Astrocyte of the spinal cord (primary cell): ENCODE measurements at regions not wholly inside any gene's neighbourhood (a gene's known extent, or its start where the extent isn't known, plus 50 kb on each side); places are given as distances from the start of the nearest gene placed in this dataset.

Experiments used
- DNase-seq: peaks from one replicate; pipeline ENCODE4 v3.0.0; 2011; ENCODE audit warnings: low read depth, low spot score
- H3K4me3 ChIP-seq: 2 replicates; pipeline ENCODE4 v1.5.1; 2011; ENCODE audit warnings: low read depth, mild to moderate bottlenecking, low read length, moderate library complexity
- CTCF ChIP-seq: IDR thresholded peaks from 2 replicates; pipeline ENCODE4 v1.5.1; 2012; ENCODE audit warnings: low read depth, mild to moderate bottlenecking, low read length, inconsistent platforms
- in situ Hi-C: cut with HindIII; loops from 2 replicates; pipeline ENCODE4 v1.10.0; 2017; ENCODE audit warnings: low sequenced_read_pairs

GRCh38 chr2:167616997-167617396 lies 630.4 kb downstream of the STK39 start:
- in situ Hi-C loops = no loop called here
- DNase-seq = no peak
- H3K4me3 ChIP-seq = no peak overlapping the region
- no peak for TF ChIP-seq CTCF

GRCh38 chr2:167613471-167613870 lies 633.9 kb downstream of the STK39 start:
- no peak for TF ChIP-seq CTCF
- DNase-seq = no peak
- no peak overlapping the region for H3K4me3 ChIP-seq
- in situ Hi-C loops = no loop called here

- H3K4me3 ChIP-seq = no peak overlapping the region
- no peak for TF ChIP-seq CTCF
- in situ Hi-C loops = no loop called here
- no peak for DNase-seq
These were observed 638.9 kb downstream of the STK39 start for GRCh38 chr2:167608487-167608886.

- in situ Hi-C loops = no loop called here
- no peak for DNase-seq
- H3K4me3 ChIP-seq = no peak overlapping the region
- no peak for TF ChIP-seq CTCF
These were observed 639.7 kb downstream of the STK39 start for GRCh38 chr2:167607731-167608130.

- TF ChIP-seq CTCF = no peak
- H3K4me3 ChIP-seq = no peak overlapping the region
- in situ Hi-C loops = no loop called here
- DNase-seq = peak; percentile 14
These were observed 640.2 kb downstream of the STK39 start for GRCh38 chr2:167607211-167607610.

- no peak for TF ChIP-seq CTCF
These were observed 645.3 kb downstream of the STK39 start for GRCh38 chr2:167602122-167602521.

GRCh38 chr2:167599219-167599618 lies 648.2 kb downstream of the STK39 start:
- in situ Hi-C loops = no loop called here
- TF ChIP-seq CTCF = no peak

More at GRCh38 chr2:167602122-167602521, 645.3 kb downstream of the STK39 start:
- DNase-seq = no peak
- in situ Hi-C loops = no loop called here
- no peak overlapping the region for H3K4me3 ChIP-seq

More at GRCh38 chr2:167599219-167599618, 648.2 kb downstream of the STK39 start:
- DNase-seq = no peak
- no peak overlapping the region for H3K4me3 ChIP-seq
